HG03439 (cell line): ENCODE measurements at regions not wholly inside any gene's neighbourhood (a gene's known extent, or its start where the extent isn't known, plus 50 kb on each side); places are given as distances from the start of the nearest gene placed in this dataset.
"Not testable (repeated sequence)": the region's sequence is repeated elsewhere in the genome, so short reads cannot be mapped to it uniquely, and the experiment has no call there.

Experiments used
- ATAC-seq: cut with Tn5 transposase; IDR thresholded peaks from one replicate; pipeline ENCODE4 v1.9.1; 2021; ENCODE audit warnings: mild to moderate bottlenecking, moderate library complexity; ENCODE audit not compliant: unreplicated experiment

DNA sequence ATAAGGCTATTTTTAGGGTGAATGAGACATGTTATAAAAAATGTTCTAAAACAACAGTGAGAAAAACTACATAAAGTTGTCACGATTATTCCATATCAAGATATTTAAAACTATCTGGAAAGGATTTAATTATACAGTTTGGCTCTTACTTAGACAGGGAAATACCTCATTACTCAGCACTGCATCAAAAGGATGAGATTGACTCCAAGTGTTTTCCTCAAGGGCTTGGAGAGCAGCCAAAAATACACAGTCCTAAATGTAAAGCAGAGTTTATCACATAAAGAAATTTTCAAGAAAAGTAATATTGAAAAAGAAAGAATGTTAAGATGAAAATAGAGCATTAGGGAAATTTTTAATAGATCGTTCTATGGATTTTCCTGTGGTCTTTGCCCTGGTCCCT is 285.5 kb upstream of the NETO1 start:
- ATAC-seq: no peak

DNA sequence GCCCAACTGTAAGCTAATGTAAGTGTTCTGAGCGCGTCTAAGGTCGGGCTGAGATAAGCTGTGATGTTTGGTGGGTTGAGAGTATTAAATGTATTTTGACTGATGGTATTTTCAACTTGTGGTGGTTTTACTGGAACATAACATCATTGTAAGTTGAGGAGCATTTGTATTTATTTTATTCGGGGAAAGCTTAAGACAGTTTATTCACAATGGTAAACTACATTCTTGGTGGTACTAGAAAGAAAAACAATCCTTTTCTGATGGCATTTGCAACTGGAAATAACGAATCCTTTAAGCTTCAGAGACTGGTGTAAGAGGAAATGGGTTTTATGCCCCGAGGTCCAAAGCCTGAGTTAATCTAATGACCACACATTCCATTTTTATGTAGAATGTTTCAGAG is 283.3 kb upstream of the NETO1 start:
- ATAC-seq: no peak

DNA sequence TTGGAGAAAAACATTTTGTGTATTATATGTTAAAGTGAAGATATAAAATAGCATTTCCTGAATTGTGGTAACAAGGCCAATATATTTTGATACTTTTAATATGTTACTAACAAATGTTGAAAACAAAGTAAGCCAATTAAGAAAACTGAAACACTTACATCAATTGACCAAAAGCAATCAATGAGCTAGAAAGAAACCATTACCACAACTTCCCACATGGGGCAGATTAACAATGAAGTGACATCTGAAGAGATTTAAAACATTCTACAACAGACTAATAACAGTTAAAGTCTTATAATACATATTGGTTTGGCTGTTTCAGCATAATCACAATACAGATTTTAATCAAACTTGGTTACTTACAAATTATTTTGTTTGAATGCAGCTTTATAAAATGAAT is 282.4 kb upstream of the NETO1 start:
- ATAC-seq: no peak

DNA sequence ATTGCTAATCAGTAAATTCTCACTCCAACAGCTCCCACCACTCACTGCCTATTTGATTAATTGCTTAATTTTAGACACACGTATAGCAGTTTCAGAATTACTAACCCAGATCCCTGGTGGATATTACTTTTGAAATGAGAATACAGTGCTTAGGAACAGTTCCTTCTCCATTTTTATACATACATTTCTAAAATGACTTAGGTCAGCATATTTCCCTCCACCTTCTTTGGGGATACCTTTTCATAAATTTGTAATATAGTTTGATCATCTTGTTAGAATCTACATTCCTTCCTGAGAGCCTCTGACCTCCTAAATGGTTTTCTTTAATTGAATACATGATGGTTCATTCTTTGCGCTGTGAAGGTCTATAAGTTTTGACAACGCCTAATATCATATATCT is 279.8 kb upstream of the NETO1 start:
- ATAC-seq: no peak

DNA sequence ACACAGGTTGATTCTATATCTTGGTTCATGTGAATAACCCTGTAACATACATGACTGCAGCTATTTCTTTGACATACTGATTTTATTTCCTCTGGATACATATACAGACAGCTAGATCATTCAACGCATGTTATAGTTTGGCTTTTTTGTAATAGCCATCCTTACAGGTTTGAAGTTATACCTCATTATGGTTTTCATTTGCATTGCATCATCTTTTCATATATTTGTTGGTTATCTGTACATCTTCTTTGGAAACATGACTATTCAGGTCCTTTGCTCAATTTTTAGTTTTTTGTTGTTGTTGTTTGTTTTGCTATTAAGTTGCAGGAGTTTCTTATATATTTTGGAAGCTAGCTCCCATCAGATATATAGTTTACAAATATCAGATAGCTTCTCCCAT is 276.2 kb upstream of the NETO1 start:
- no peak for ATAC-seq

DNA sequence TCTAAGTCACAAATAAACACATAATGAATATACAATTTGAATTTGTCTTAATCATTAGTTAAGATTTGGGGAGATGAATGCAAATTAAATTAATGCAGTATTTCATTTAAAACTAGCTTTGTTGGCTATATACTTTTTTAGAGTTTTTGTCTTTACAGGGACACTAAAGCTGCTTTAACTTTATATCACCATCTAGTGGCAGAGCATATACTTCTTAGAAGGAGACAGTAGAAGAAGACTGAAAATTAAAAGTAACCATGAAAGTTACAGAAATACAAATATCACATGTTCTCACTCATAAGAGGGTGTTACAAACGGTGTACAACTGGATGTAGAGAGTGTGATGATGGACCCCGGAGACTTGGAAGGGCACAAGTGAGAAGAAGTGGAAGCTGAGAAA is 268.3 kb upstream of the NETO1 start:
- ATAC-seq: no peak

DNA sequence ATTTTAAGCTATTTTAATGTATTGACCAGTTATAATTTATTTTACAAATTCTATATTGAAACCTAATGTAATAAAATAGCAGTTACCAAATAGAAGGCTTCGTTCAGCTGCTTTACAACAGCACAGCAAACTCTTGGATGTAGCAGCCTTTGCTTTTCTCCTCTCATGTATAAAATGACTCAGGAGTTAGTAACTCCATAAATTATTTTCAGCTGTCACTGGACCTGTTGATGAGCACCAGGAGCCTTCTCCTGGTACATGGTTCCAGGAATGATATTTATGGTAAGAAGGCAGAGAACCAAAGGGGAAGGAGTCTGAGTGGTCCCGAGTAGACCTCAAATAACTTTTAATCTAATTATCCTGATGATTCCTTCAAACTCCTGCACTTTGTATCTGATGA is 256.4 kb upstream of the NETO1 start:
- ATAC-seq: no peak

DNA sequence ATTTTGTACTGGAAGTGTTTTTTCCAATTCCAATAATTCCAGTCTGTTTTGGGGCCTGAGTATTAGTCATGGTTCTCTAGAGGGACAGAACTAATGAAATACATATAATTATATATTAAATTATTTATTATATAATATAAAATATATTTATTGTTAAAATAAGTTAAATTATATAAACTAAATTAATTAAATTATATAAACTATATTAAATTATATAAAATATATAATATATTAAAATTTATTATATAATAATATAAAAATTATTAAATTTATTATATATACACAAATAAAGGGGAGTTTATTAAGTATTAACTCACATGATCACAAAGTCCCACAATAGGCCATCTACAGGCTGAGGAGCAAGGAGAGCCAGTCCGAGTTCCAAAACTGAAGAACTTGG is 253.4 kb upstream of the NETO1 start:
- no peak for ATAC-seq

DNA sequence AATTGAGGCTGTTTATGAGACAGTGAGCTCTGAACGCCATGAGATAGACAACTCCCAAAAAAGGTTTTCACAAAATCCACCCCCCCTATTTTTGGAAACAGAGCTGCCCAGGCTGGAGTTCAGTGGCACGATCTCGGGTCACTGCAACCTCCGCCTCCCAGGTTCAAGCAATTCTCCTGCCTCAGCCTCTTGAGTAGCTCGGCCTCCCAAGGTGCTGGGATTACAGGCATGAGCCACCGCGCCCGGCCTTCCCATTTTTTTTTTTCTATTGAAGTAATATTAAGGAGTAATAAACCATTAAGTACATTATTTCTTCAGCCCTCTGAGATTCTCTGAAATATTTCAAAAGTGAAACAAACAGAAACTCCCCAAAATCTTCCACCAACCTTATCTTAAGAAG is 252.8 kb upstream of the NETO1 start:
- ATAC-seq: no peak

DNA sequence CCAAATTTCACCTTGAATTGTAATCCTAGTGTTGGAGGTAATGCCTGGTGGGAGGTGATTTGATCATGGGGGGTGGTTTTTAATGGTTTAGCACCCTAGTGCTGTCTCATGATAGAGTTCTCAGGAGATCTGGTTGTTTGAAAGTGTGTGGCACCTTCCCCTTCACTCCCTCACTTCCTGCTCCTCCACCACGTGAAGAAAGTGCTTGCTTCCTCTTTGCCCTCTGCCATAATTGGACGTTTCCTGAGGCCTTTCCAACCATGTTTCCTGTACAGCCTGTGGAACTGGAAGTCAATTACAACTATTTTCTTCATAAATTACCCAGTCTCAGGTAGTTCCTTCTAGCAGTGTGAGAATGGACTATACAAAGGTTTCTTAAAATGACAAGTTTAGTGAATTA is 251.8 kb upstream of the NETO1 start:
- ATAC-seq: no peak

DNA sequence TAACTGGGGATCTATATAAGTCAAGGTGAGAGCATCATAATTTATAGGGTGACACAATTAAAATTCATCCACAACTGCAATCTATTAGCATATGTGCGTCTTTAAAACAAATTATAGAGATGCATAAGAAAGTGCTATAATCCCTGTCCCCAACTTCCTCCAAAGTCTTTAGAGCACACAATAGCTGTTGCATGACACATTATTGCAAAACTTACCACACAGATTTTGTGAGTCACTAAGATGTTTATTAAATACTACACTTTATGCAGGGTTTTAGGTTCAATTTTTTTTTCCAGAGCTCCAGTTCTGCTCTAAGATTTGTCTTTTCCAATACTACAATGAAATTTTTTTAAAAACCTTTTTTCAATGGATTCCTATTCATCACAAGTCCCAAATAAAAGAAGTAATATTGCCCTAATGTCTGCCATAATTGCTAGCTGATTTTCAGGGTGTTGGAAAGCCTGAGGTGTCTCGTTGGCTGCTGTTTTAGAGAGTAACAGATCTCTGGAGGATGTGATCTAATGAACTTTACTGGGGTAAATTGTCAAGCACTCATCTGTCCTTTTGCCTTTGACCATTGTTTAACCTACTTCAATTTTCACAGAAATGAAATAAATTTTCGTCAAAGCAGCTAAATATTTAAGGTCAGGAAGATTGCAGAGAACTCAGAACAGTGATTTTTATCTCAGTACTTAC is 250.5 kb upstream of the NETO1 start:
- no peak for ATAC-seq

DNA sequence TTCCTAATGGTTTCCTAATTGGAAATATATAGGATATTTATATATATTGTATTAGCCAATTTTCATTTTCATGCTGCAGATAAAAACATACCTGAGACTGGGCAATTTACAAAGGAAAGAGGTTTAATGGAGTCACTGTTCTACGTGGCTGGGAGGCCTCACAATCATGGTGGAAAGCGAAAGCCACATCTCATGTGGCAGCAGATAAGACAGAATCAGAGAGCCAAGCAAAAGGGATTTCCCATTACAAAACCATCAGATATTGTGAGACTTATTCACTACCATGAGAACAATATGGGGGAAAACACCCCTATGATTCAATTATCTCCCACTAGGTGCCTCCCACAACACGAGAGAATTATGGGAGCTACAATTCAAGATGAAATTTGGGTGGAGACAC is 242.5 kb upstream of the NETO1 start:
- ATAC-seq: no peak

DNA sequence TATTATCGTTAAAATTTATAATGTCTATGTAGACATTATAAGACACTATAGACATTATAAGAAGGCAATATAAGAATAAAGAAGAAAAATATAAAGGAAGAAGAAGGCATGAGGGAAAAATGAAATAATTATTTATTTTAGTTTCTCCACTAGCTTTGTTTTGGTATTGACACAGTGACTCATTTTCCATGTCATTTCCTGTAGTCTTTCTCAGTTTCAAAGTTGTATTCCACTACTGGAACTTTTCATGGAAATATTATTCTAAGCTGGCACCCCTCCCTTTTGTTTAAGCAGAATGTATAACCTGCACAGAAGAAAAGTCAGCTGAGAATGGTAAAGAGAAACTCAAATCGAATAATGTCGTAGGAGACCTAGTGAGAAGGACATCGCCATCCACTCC is 234.2 kb upstream of the NETO1 start:
- no peak for ATAC-seq

DNA sequence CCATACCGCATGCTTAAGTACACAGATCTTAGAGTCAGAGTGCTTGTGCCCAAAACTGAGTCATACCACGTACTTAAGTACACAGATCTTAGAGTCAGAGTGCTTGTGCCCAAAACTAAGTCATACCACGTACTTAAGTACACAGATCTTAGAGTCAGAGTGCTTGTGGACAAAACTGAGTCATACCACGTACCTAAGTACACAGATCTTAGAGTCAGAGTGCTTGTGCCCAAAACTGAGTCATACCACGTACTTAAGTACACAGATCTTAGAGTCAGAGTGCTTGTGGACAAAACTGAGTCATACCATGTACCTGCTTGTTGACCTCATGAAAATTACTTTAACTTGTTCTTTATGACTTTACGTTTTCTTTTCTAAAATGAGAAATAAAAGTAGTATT is 233.7 kb upstream of the NETO1 start:
- not testable (repeated sequence) for ATAC-seq

DNA sequence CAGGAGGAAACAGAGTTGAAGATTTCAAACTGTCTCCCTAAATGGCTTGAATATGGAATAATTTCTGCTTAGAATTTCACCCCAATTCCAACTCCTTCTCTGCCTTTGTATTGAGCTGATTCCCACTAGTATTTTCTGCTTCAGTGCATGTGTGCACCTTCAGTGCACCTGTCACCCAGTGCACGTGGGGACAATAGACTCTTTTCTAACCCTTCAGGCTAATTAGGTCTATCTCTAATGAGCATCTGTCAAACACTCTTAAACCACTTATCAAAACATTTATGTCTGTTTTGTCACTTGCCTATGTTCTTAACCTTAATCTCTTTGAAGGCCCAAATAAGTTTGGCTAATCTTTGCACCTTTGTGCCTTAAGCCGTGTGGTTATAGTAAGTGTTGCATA is 232.0 kb upstream of the NETO1 start:
- no peak for ATAC-seq

DNA sequence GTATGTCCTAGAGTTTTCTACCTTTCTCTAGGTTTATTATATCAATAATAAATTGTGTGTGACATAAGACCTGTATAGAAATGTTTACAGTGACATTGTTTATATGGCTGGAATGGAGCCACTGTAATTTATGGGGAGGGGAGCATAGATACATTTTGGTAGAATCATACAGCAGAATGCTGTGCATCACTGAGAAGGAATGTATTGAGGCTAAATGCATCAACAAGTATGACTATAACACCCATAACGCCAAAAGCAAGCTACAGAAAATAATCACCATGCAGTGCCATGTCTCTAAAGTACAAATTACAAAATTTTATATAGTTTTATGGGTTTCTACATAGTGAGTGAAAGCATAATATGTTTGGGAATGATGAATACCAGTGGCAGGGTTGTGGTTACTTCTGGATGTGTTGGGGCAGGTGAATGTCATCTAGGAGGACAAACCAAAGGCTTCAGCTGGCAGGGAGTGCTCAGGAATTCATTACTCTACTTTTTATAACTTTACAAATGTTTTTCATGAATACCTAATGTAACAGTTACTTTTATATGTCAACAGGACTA is 226.0 kb upstream of the NETO1 start:
- no peak for ATAC-seq

DNA sequence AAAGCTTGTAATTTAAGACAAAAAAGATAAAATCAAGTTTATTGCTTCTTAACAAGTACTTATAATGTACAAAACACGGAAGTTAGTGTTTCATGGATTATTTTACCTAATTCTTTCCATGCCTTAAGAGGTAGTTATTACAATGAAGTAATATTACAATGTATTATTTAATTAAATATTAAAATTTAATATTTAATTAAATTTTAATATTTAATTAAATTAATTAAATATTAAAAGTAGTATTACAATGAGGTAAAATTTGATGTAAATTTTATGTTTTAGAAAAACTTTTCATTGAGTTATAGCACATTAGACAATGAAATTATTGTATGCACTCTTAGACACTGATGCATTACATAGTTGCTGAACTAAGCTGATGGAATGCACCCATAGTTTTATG is 220.7 kb upstream of the NETO1 start:
- no peak for ATAC-seq

DNA sequence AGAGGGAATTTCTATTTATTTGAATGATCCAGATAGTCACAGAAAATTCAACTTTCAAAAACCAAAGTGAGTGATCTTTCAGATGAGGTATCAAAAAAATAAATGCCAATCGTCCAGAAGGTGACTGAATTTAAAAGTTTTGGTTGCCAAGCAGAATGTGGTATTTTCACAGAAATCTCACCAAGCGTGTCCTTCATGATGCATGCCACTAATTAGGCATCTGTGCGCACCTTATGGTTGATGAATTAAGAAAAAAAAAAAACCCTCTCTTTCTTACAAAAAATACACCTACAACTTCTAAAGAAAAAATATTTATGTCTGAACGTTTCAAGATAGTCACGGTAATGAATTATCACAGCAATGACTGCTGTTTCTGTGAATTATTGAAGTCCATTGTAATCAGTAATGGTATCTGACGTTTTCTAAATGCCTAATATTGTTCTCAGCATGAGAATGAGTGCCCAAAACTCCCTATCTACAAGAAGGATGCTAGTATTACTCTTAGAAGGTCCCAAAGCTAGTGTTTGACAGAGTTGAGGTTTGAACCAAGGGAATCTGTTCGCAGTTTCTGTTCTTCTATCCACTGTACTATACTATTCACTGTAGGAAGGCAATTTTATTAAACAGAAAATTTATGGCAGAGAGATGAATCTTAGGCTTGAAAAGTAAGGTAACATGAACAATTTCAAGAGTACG is 219.6 kb upstream of the NETO1 start:
- no peak for ATAC-seq

DNA sequence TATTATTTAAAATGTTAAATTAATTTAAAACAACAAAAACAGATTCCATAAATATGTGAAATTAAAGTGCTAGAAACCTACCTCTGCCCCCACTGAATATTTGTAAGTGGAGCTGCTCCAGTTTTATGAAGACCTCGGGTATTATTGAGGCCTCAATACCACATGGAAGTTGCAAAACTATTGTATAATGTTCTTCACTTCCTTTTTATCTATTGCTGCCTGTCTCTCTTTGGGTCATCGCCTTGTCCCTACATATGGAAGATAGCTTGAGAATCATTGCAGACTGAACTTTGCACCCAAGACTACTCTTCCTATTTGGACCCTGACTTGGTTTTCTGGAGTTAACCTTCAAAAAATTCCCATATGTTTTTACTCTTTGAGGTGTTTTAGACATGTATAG is 212.1 kb upstream of the NETO1 start:
- no peak for ATAC-seq

DNA sequence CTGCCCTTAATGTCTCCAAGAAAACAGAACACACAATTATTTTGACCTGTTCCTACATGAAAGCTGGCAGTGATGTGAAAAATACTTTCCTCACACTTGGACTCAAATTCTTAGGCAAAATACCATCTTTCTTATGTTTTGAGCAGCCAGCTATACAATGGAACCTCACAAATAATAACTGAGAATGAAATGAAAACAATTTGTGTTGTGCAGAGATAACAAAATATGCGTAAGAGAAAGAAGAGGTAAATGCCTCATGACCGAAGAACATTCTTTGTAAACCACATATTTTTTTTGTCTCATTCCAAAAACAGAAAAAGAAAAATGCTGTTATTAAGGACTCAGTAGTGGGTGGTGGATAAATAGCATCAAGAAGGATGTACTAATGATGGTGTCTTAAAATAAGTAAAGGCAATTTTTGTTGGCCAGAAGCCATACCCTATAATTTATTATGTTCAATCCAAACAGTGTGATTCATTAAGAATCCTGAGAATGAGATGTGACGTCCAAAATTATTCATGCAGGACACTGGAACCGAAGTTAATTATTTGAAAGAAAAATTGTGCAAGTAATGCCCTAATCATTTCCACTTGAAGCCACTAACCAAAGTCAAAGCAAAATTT is 193.0 kb upstream of the NETO1 start:
- no peak for ATAC-seq

DNA sequence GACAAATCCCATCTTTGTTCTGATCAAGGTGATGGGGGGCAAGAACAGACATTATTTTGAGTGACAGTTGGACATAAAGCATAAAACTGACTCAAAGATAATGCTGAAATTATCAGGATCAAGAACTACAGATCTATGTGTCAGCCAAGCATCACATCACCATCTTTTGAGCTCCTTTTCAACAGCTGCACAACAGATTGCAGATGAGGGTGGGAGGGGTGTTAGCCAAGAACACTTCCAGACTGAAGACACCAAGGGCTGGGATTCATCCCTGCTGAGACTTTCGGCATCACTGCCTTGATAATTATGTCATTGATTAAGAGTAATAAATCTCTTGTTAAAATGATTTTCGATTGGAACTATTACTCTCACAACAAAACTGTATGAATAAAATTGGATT is 191.5 kb upstream of the NETO1 start:
- ATAC-seq: no peak

DNA sequence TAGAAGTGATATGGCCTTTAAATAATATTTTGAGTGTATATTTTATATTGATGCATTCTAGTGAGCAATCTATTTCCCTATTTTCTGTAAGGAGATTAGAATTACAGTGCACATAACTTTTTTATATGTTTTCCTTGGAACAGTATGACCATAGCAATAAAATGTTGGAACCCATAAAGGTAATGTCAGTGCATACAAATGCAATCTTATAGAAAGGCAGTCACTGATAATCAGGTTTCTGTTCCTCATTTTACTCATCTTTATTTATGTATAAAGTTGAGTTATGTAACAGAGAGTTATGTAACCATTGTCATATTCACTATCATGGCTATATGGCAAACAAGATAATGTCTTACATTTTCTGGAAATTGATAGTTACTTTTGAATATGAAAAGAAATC is 179.9 kb upstream of the NETO1 start:
- ATAC-seq: no peak
